ENCODE measurements at regions not wholly inside any gene's neighbourhood (a gene's known extent, or its start where the extent isn't known, plus 50 kb on each side); places are given as distances from the start of the nearest gene placed in this dataset.
"Not testable (repeated sequence)": the region's sequence is repeated elsewhere in the genome, so short reads cannot be mapped to it uniquely, and the experiment has no call there.

GRCh38 chr15:31488437-31489204 is 162.0 kb downstream of the KLF13 start:
- DNase-seq = peak; percentile 61 to 75

GRCh38 chr15:31489281-31489680 is 162.6 kb downstream of the KLF13 start:
- no peak for DNase-seq

GRCh38 chr15:31489801-31490646 is 163.4 kb downstream of the KLF13 start:
- DNase-seq = peak; percentile 51 to 69

GRCh38 chr15:31494786-31495185 is 168.2 kb downstream of the KLF13 start:
- DNase-seq = no peak

- DNase-seq = no peak
Measured at GRCh38 chr15:31495281-31495680, 168.6 kb downstream of the KLF13 start.

- no peak for DNase-seq
Measured at GRCh38 chr15:31497838-31498237, 171.2 kb downstream of the KLF13 start.

- no peak for DNase-seq
Measured at GRCh38 chr15:31498329-31498728, 171.7 kb downstream of the KLF13 start.

GRCh38 chr15:31498756-31499155 is 172.1 kb downstream of the KLF13 start:
- no peak for DNase-seq

- no peak for DNase-seq
Measured at GRCh38 chr15:31499236-31499952, 172.8 kb downstream of the KLF13 start.

- no peak for DNase-seq
Measured at GRCh38 chr15:31499953-31500765, 173.5 kb downstream of the KLF13 start.

GRCh38 chr15:31500766-31501449 is 174.3 kb downstream of the KLF13 start:
- no peak for DNase-seq

- DNase-seq = no peak
Measured at GRCh38 chr15:31501536-31502157, 175.0 kb downstream of the KLF13 start.

GRCh38 chr15:31502541-31503229 is 176.1 kb downstream of the KLF13 start:
- DNase-seq = no peak

- no peak for DNase-seq
Measured at GRCh38 chr15:31503256-31503655, 176.6 kb downstream of the KLF13 start.

GRCh38 chr15:31503758-31504461 is 177.3 kb downstream of the KLF13 start:
- DNase-seq = no peak

- no peak for DNase-seq
Measured at GRCh38 chr15:31504462-31504839, 177.8 kb downstream of the KLF13 start.

- not testable (repeated sequence) for DNase-seq
Measured at GRCh38 chr15:31507573-31507972, 180.9 kb downstream of the KLF13 start.

GRCh38 chr15:31508656-31509055 is 182.0 kb downstream of the KLF13 start:
- DNase-seq = no peak

- DNase-seq = no peak
Measured at GRCh38 chr15:31510057-31510456, 183.4 kb downstream of the KLF13 start.

GRCh38 chr15:31511707-31512310 is 185.2 kb downstream of the KLF13 start:
- peak; percentile 50 to 70 for DNase-seq
